ENCODE measurements at regions not wholly inside any gene's neighbourhood (a gene's known extent, or its start where the extent isn't known, plus 50 kb on each side); places are given as distances from the start of the nearest gene placed in this dataset.
"Not testable (repeated sequence)": the region's sequence is repeated elsewhere in the genome, so short reads cannot be mapped to it uniquely, and the experiment has no call there.

GRCh38 chr1:30135698-30136097 lies 587.7 kb downstream of the MATN1 start:
- intact Hi-C loops (cut with DNase I; ENCODE audit: low total_unique reads): no loop called here
- TF ChIP-seq, protein P1, sequence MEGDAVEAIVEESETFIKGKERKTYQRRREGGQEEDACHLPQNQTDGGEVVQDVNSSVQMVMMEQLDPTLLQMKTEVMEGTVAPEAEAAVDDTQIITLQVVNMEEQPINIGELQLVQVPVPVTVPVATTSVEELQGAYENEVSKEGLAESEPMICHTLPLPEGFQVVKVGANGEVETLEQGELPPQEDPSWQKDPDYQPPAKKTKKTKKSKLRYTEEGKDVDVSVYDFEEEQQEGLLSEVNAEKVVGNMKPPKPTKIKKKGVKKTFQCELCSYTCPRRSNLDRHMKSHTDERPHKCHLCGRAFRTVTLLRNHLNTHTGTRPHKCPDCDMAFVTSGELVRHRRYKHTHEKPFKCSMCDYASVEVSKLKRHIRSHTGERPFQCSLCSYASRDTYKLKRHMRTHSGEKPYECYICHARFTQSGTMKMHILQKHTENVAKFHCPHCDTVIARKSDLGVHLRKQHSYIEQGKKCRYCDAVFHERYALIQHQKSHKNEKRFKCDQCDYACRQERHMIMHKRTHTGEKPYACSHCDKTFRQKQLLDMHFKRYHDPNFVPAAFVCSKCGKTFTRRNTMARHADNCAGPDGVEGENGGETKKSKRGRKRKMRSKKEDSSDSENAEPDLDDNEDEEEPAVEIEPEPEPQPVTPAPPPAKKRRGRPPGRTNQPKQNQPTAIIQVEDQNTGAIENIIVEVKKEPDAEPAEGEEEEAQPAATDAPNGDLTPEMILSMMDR (IDR thresholded peaks at IDR 0.05): no peak
- DNase-seq: peak in 1 of 2 donors; percentile 3
- H3K4me3 ChIP-seq: no peak overlapping the region
- H3K36me3 ChIP-seq: no peaks in the 10 kb centered on the region
- H3K9me3 ChIP-seq: no peaks in the 10 kb centered on the region
- H3K27ac ChIP-seq: no peak overlapping the region
- no peaks in the 10 kb centered on the region for H3K4me1 ChIP-seq
- peaks cover 0 to 30% of the 10 kb centered on the region in 2 donors for H3K27me3 ChIP-seq

DNA sequence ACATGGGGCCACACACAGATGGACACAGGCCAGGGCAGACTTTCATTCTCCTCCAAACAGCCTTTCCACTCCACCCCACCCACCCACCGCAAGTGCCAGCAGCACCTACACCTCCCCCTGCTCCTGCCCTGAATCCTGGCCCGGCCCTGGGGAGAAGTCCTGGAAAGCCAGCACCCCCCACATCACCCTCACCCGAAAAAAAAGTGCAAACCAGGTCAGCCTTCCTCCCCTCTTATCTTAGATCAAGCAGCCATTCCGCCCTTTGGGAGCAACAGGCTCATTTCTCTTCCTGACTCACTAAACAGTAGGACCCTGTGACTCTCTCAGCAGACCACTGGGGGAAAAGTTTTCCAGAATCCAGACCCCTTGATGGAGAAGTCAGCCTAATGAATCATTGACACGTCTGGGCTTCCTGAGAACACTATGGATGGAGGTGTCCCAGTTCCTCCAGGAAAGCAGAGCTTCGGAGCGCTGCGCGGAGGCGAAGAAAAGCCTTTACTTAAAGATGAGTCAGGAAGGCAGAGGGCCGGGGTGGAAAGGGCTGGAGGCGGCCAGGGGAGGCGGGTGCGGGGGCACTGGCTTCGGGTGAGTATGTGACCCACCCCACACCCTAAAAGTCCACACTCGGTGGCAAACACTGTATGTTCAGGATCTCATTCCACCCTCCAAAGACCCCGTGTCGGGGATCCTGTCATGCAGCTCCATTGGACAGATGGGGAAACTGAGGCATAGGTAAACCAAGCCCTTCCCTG lies 588.7 kb downstream of the MATN1 start:
- Histone ChIP-seq H3K27me3 (peaks cover 0 to 33% of the 10 kb centered on the region in 2 donors), H3K4me3 (no peak overlapping the region), H3K27ac (no peak overlapping the region), H3K4me1 (no peaks in the 10 kb centered on the region), H3K9me3 (no peaks in the 10 kb centered on the region), H3K36me3 (no peaks in the 10 kb centered on the region)
- peak in 1 of 2 donors; percentile 10 for DNase-seq
- intact Hi-C loops (cut with DNase I; ENCODE audit: low total_unique reads): no loop called here
- TF ChIP-seq, protein P1 (IDR thresholded peaks at IDR 0.05): no peak

DNA sequence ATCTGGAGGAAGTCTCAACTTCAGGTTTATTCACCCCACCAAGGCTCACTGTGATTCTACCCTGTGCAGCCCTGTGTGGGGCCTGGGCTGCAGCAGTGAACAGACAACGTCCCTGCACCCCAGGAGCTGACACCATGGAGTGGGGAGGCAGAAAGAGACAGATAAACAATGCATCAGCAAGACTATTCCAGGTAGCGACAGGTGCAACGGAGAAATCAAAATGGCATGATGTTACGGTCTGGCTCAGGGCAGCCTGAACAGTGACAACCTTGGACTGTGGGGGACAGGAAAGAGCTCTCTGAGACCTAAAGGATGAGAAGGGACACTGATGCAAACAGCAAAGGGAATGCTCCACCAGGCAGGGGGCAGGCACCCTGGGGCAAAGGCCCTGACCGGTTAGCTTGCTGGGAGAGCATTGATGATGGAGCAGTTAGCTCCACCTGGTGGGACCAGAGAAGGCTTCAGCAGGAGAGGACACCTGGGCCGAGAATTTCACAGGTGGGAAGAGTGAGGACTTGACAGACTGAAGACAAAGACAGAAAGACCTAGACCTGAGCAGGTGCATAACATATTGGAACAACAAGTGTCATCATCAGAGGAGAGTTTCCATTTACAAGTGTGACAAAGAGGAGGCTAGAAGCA lies 589.9 kb downstream of the MATN1 start:
- TF ChIP-seq, protein P1 (IDR thresholded peaks at IDR 0.05): no peak
- Histone ChIP-seq H3K4me3 (no peak overlapping the region), H3K4me1 (no peaks in the 10 kb centered on the region), H3K27ac (no peak overlapping the region), H3K27me3 (peaks cover 0 to 33% of the 10 kb centered on the region in 2 donors), H3K36me3 (no peaks in the 10 kb centered on the region), H3K9me3 (no peaks in the 10 kb centered on the region)
- DNase-seq: peak in 1 of 2 donors; percentile 13
- intact Hi-C loops (cut with DNase I; ENCODE audit: low total_unique reads): no loop called here

GRCh38 chr1:30132602-30133286 lies 590.6 kb downstream of the MATN1 start:
- Histone ChIP-seq H3K36me3 (no peaks in the 10 kb centered on the region), H3K27ac (no peak overlapping the region), H3K4me3 (no peak overlapping the region), H3K27me3 (peaks cover 0 to 33% of the 10 kb centered on the region in 2 donors), H3K9me3 (no peaks in the 10 kb centered on the region), H3K4me1 (no peaks in the 10 kb centered on the region)
- intact Hi-C loops (cut with DNase I; ENCODE audit: low total_unique reads): no loop called here
- DNase-seq: no peak
- TF ChIP-seq, protein P1 (IDR thresholded peaks at IDR 0.05): no peak

GRCh38 chr1:30130566-30130965 lies 592.8 kb downstream of the MATN1 start:
- H3K27ac ChIP-seq; intact Hi-C loops (cut with DNase I; ENCODE audit: low total_unique reads); H3K9me3 ChIP-seq; H3K36me3 ChIP-seq; DNase-seq; H3K4me1 ChIP-seq; H3K4me3 ChIP-seq: not testable (repeated sequence)
- peaks cover 0 to 25% of the 10 kb centered on the region in 2 donors for H3K27me3 ChIP-seq

GRCh38 chr1:30130099-30130498 lies 593.3 kb downstream of the MATN1 start:
- H3K27ac ChIP-seq: no peak overlapping the region
- peaks cover 0 to 24% of the 10 kb centered on the region in 2 donors for H3K27me3 ChIP-seq
- TF ChIP-seq, protein P1 (IDR thresholded peaks at IDR 0.05): no peak
- no peak overlapping the region for H3K4me3 ChIP-seq
- no peak for DNase-seq
- H3K36me3 ChIP-seq: no peaks in the 10 kb centered on the region
- intact Hi-C loops (cut with DNase I; ENCODE audit: low total_unique reads): no loop called here
- H3K4me1 ChIP-seq: no peaks in the 10 kb centered on the region
- H3K9me3 ChIP-seq: no peaks in the 10 kb centered on the region

All from tibial artery (tissue), 4 donors.